ENCODE measurements at regions not wholly inside any gene's neighbourhood (a gene's known extent, or its start where the extent isn't known, plus 50 kb on each side); places are given as distances from the start of the nearest gene placed in this dataset.
"Not testable (repeated sequence)": the region's sequence is repeated elsewhere in the genome, so short reads cannot be mapped to it uniquely, and the experiment has no call there.

DNA sequence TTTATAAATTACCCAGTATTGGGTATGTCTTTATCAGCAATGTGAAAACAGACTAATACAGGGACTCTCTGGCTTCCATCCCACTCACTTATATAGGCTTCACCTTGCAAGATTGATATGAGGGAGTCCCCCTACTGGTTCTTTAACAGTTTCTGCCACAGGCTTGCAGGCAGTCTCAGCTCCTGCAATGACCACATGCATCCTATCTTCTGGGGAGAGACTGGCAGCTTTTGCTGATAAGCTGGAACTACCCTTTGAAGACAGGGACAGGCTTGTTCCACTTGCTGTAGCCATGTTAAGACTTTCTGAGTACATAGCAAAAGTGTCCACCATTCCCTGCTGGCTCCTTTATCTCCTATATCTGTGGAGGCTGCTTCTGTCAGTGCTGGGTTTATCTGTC is 531.7 kb upstream of the FLRT2 start:
- Mint-ChIP-seq H3K9me3 (peaks cover 9% of the 10 kb centered on the region), H3K4me3 (no peak overlapping the region), H3K27me3 (ENCODE audit: low read depth) (no peaks in the 10 kb centered on the region), H3K4me1 (ENCODE audit: low read depth) (no peaks in the 10 kb centered on the region), H3K27ac (no peak overlapping the region), H3K36me3 (ENCODE audit: low read depth) (no peaks in the 10 kb centered on the region)
- no peak for DNase-seq
- CTCF ChIA-PET = no interaction called here
- intact Hi-C loops (cut with micrococcal nuclease) = no loop called here

DNA sequence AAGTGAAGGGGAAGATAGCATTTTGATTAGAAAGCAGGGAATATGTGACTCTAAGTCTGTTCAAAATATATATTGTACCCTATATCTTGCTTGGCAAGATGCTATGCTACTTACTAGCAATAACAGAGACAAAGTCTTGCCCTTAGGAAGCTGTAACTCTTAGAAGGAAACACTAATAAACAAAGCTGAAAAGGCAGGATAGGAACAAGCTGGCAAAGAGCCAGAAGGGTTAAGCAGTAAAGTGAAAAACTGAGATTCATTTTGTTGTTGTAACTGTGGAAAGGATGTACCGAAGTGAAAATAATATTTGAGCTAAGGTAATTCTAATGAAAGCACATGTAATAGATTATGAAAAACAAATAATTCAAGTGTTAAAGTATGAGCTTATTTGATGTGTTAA is 527.1 kb upstream of the FLRT2 start:
- intact Hi-C loops (cut with micrococcal nuclease) = no loop called here
- Mint-ChIP-seq H3K4me1 (ENCODE audit: low read depth) (no peaks in the 10 kb centered on the region), H3K4me3 (no peak overlapping the region), H3K9me3 (peaks cover 7% of the 10 kb centered on the region), H3K27me3 (ENCODE audit: low read depth) (no peaks in the 10 kb centered on the region), H3K36me3 (ENCODE audit: low read depth) (no peaks in the 10 kb centered on the region), H3K27ac (no peak overlapping the region)
- DNase-seq = no peak
- CTCF ChIA-PET = no interaction called here

DNA sequence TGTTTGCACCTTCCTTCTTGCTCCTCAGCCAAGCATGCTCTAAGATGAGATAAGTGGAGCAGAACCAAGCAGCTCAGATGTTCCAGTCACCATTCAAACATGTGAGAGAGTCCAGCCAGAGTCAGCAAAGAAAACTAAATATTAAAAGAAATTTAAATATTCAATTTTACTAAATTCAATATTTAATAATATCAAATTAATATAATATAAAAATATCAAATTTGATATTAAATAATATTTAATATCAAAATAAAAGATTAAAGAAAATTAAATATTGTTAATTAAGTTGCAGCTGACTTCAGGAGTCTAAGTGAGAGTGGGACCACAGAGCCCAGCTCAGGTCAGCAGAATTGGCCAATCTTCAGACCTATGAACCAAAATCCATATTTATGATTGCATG is 526.1 kb upstream of the FLRT2 start:
- H3K4me3 Mint-ChIP-seq = no peak overlapping the region
- peaks cover 7% of the 10 kb centered on the region for H3K9me3 Mint-ChIP-seq
- H3K27me3 Mint-ChIP-seq (ENCODE audit: low read depth) = no peaks in the 10 kb centered on the region
- intact Hi-C loops (cut with micrococcal nuclease) = no loop called here
- no peak for DNase-seq
- H3K4me1 Mint-ChIP-seq (ENCODE audit: low read depth) = no peaks in the 10 kb centered on the region
- H3K36me3 Mint-ChIP-seq (ENCODE audit: low read depth) = no peaks in the 10 kb centered on the region
- CTCF ChIA-PET = interaction anchor here (0.5 kb wide), 1 partner anchor 25 kb away, joined by 3 read pairs; no protein-coding TSS in a partner anchor
- H3K27ac Mint-ChIP-seq = no peak overlapping the region

DNA sequence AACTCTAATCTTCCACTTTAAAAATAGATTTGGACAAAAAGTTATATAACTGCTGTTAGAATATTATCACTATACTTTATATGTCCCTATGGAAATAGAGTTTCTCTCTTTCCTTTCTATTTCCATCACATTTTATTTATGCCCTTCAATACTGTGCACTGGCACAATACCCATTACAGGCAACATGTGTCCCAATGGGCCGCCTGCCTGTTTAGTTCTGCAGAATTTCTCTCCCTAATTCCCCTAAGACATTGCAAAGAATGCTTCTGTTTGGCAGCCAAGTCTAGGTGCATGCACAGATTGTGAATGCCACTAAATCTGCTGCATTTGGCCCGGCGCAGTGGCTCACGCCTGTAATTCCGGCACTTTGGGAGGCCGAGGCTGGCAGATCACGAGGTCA is 520.4 kb upstream of the FLRT2 start:
- Mint-ChIP-seq H3K36me3 (ENCODE audit: low read depth) (no peaks in the 10 kb centered on the region), H3K27ac (no peak overlapping the region), H3K9me3 (peaks cover 5% of the 10 kb centered on the region), H3K4me1 (ENCODE audit: low read depth) (no peaks in the 10 kb centered on the region), H3K27me3 (ENCODE audit: low read depth) (no peaks in the 10 kb centered on the region), H3K4me3 (no peak overlapping the region)
- intact Hi-C loops (cut with micrococcal nuclease) = no loop called here
- no peak for DNase-seq
- CTCF ChIA-PET = no interaction called here

DNA sequence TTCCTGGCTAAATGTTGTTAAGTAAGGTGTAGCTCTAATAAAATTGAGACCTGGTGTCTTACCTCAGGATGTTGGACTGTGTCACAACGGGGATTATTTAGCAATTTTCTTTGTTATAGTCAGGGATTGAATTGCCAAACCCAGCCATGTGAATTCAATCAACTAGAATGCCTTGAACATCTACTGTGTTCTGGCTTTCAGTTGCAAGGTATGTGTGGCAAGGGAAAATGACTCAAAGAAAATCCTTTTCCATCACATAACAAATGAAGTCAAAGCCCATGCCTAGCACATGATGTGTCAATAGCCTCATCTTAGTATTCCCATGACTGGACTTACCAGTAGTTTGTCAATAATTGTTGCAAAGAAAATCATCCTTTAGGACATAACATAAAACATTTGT is 519.8 kb upstream of the FLRT2 start:
- CTCF ChIA-PET = interaction anchor here (0.7 kb wide), 1 partner anchor 551 kb away, joined by 3 read pairs; no protein-coding TSS in a partner anchor
- Mint-ChIP-seq H3K36me3 (ENCODE audit: low read depth) (no peaks in the 10 kb centered on the region), H3K9me3 (peaks cover 5% of the 10 kb centered on the region), H3K4me1 (ENCODE audit: low read depth) (no peaks in the 10 kb centered on the region), H3K27me3 (ENCODE audit: low read depth) (no peaks in the 10 kb centered on the region), H3K27ac (no peak overlapping the region), H3K4me3 (no peak overlapping the region)
- DNase-seq = no peak
- intact Hi-C loops (cut with micrococcal nuclease) = no loop called here

DNA sequence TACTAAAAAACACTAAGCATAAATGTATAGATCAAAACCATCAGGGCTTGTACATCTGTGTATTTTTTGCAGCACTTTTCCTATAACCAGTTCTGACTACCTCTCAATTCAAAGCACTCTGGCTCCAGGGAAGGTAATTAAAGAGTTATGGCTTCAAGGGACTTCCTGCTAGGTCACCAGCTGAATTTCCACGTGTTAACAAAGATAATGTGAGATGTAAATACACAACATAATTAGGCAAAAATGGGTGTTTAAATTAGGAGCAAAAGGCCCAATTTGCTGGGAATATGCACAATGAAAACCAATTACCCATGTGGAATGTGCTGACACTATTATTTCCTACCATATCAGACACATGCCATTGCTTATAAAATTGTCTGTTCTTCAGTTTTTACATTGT is 513.4 kb upstream of the FLRT2 start:
- Mint-ChIP-seq H3K27ac (no peak overlapping the region), H3K36me3 (ENCODE audit: low read depth) (no peaks in the 10 kb centered on the region), H3K4me3 (no peak overlapping the region), H3K9me3 (peaks cover 11% of the 10 kb centered on the region), H3K4me1 (ENCODE audit: low read depth) (no peaks in the 10 kb centered on the region), H3K27me3 (ENCODE audit: low read depth) (no peaks in the 10 kb centered on the region)
- no peak for DNase-seq
- CTCF ChIA-PET = no interaction called here
- intact Hi-C loops (cut with micrococcal nuclease) = no loop called here

DNA sequence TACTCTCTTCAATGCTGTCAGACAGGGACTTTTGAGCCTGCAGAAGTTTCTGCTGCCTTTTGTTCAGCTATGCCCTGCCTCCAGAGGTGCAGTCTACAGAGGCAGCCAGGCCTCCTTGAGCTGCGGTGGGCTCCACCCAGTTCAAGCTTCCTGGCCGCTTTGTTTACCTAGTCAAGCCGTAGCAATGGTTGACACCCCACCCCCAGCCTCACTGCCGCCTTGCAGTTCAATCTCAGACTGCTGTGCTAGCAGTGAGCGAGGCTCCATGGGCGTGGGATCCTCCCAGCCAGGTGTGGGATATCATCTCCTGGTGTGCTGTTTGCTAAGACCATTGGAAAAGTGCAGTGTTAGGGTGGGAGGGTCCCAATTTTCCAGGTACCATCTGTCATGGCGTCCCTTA is 506.1 kb upstream of the FLRT2 start:
- peaks cover 16% of the 10 kb centered on the region for H3K9me3 Mint-ChIP-seq
- H3K4me1 Mint-ChIP-seq (ENCODE audit: low read depth); H3K36me3 Mint-ChIP-seq (ENCODE audit: low read depth); DNase-seq; intact Hi-C loops (cut with micrococcal nuclease); CTCF ChIA-PET; H3K27me3 Mint-ChIP-seq (ENCODE audit: low read depth); H3K4me3 Mint-ChIP-seq; H3K27ac Mint-ChIP-seq: not testable (repeated sequence)

DNA sequence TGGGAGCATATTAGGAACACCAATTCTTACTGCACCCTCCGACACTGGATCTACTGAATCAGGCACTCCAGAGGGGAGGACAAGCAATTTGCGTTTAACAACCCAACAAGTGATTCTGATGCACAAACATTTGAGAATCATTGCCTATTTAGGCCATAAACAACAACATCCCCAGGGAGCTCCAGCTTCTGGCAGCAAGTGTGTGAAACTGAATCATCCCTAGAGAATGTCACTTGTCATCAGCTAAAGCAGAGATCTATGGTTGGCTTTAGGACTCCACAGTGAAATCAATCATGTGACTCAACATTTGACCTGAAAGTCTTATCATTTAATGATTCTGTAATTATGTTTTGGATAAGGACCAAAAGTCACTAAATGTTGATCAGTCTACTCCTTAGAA is 505.0 kb upstream of the FLRT2 start:
- no peak for DNase-seq
- Mint-ChIP-seq H3K27me3 (ENCODE audit: low read depth) (no peaks in the 10 kb centered on the region), H3K36me3 (ENCODE audit: low read depth) (no peaks in the 10 kb centered on the region), H3K27ac (no peak overlapping the region), H3K4me1 (ENCODE audit: low read depth) (no peaks in the 10 kb centered on the region), H3K4me3 (no peak overlapping the region), H3K9me3 (peaks cover 11% of the 10 kb centered on the region)
- intact Hi-C loops (cut with micrococcal nuclease) = no loop called here
- CTCF ChIA-PET = no interaction called here

DNA sequence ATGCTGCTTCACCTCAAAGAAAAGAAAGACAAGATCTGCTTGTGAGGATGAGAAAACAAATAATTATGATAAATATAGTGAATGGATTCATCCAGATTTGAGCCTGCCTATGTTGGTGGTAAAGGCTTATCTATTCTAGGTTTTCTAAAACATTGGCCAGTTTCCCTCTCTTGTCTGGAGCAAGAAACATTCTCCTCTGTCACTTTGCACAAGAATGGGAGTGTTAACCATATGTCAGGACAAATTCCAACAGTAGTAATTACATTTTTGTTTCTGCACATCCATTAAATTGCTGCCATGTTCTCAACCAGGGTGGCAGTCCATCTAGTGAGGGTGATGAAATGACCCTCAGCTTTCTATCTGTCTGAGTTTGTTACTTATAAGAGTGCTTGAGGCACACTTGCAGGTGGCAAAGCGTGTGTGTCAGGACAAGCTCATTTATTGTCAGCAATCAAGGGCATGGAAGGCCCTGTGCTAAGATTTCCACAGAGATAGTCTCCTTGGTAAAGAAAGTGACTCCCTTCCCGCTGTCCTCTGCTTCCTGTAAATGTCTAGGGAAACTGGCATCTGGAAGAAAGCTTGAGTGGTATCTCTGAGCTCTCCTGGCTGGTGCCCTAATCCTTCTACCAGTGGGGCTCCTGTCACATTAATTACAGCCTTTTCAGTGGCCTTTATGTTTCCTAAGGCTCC is 502.1 kb upstream of the FLRT2 start:
- CTCF ChIA-PET = no interaction called here
- no peak for DNase-seq
- Mint-ChIP-seq H3K27ac (no peak overlapping the region), H3K4me3 (no peak overlapping the region), H3K4me1 (ENCODE audit: low read depth) (no peaks in the 10 kb centered on the region), H3K9me3 (peaks cover 5% of the 10 kb centered on the region), H3K36me3 (ENCODE audit: low read depth) (no peaks in the 10 kb centered on the region), H3K27me3 (ENCODE audit: low read depth) (no peaks in the 10 kb centered on the region)
- intact Hi-C loops (cut with micrococcal nuclease) = no loop called here

DNA sequence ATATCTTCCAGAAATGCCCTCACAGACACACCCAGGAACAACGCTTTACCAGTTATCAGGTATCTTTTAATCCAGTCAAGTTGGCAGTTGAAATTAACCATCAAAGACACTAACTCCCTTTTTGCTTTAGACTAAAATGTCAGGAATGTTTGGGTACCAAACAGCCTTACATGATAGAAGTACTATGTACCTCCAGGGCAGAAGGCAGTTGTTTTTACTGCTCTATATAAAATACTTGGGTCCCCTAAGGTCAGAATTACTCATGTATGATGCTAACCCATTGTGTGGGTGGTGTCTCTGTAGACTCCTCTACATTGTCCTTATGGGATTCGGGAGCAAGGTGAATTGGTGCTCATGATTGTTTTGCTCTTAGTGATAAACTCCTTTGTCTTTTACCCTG is 492.5 kb upstream of the FLRT2 start:
- no peaks in the 10 kb centered on the region for H3K4me1 Mint-ChIP-seq (ENCODE audit: low read depth)
- H3K9me3 Mint-ChIP-seq = peaks cover 8% of the 10 kb centered on the region
- H3K27me3 Mint-ChIP-seq (ENCODE audit: low read depth) = no peaks in the 10 kb centered on the region
- H3K36me3 Mint-ChIP-seq (ENCODE audit: low read depth) = no peaks in the 10 kb centered on the region
- no peak overlapping the region for H3K27ac Mint-ChIP-seq
- no peak for DNase-seq
- CTCF ChIA-PET = no interaction called here
- no peak overlapping the region for H3K4me3 Mint-ChIP-seq
- intact Hi-C loops (cut with micrococcal nuclease) = no loop called here

DNA sequence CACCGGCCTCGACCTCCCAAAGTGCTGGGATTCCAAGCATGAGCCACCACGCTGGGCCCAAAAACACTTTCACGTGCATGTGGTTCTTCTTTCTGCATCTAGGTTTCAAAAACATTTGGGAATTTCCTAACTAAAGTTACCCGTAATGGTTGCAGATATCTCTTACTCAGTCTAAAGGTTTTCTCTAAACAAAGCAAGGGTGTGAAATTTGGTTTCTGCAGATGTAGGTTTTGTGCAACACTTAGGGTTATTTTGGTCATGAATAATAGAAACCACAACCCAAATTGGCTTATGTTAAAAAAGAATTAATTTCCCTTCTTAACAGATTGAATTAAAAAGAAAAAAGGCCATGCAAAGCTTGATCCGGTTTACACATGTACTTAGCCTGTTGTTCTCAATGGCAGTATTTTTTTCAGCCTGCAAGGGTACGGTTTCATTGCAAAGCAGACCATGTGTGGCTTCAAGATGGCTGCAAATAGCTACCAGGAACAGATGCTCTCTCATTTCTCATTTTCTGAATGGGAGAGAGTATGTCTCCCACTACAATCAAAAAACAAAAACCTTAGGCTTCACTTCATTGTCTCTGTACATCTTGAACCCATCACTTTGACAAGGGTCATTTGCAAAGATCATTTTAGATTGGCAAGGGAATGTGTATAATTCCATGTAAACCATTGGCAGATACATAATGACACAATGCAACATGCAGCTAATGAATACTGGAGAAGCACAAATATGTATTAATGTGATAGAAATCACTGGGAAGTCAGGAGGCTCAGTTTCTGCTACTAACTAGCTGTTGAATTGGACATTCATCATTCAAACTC is 491.2 kb upstream of the FLRT2 start:
- H3K36me3 Mint-ChIP-seq (ENCODE audit: low read depth) = no peaks in the 10 kb centered on the region
- CTCF ChIA-PET = no interaction called here
- intact Hi-C loops (cut with micrococcal nuclease) = no loop called here
- H3K4me1 Mint-ChIP-seq (ENCODE audit: low read depth) = no peaks in the 10 kb centered on the region
- H3K9me3 Mint-ChIP-seq = peaks cover 6% of the 10 kb centered on the region
- no peaks in the 10 kb centered on the region for H3K27me3 Mint-ChIP-seq (ENCODE audit: low read depth)
- H3K4me3 Mint-ChIP-seq = no peak overlapping the region
- no peak overlapping the region for H3K27ac Mint-ChIP-seq
- DNase-seq = no peak

DNA sequence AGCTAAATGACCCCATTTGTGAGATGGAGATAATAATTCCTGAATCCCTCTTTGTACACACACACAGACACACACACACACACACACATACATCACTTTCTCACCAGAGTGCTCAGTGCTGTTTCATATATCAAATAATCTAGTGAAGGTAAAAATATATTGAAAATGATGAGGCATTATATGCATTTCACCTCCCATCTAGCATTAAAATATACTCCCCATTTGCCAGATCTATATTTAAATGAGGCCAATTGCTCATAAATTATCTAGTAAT is 490.7 kb upstream of the FLRT2 start:
- peaks cover 8% of the 10 kb centered on the region for H3K9me3 Mint-ChIP-seq
- no peaks in the 10 kb centered on the region for H3K27me3 Mint-ChIP-seq (ENCODE audit: low read depth)
- H3K36me3 Mint-ChIP-seq (ENCODE audit: low read depth) = no peaks in the 10 kb centered on the region
- CTCF ChIA-PET = no interaction called here
- no peaks in the 10 kb centered on the region for H3K4me1 Mint-ChIP-seq (ENCODE audit: low read depth)
- H3K4me3 Mint-ChIP-seq = no peak overlapping the region
- intact Hi-C loops (cut with micrococcal nuclease) = no loop called here
- H3K27ac Mint-ChIP-seq = no peak overlapping the region
- no peak for DNase-seq

DNA sequence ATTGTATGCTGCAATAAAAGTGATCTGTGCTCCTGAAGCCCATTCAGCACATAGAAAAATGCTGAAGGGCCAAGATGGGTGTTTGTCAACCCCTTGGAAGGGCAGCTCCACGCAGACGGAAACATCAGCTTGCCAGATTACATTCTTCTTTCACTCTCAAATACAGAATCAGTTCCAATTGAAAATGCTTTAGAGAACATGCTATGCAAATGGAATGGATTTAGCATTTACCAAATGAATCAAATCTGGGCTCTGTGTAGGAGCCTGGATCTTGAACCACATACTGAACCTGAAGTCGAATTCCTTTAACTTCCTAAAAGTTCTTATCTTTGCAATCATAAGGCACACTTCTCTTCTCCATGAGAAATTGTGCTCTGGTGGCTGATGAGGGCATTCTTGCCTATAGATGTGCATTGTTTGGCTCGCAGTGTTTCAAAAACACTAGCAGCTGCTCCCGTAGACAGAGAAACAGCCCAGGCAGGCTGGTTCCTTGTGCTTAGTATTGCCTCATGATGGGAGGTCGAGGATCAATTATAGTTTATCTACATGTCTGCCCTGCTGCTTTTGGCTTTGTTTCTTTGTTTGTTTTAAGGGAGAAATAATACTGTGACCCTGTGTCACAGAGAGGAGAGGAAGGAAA is 489.8 kb upstream of the FLRT2 start:
- intact Hi-C loops (cut with micrococcal nuclease) = no loop called here
- Mint-ChIP-seq H3K4me3 (no peak overlapping the region), H3K4me1 (ENCODE audit: low read depth) (no peaks in the 10 kb centered on the region), H3K27me3 (ENCODE audit: low read depth) (no peaks in the 10 kb centered on the region), H3K9me3 (peaks cover 7% of the 10 kb centered on the region), H3K36me3 (ENCODE audit: low read depth) (no peaks in the 10 kb centered on the region), H3K27ac (no peak overlapping the region)
- CTCF ChIA-PET = no interaction called here
- no peak for DNase-seq

Data from activated naive CD4-positive, alpha-beta T cell treated with anti-CD3 and anti-CD28 coated beads for 36 hours (primary cell).